ENCODE measurements at regions not wholly inside any gene's neighbourhood (a gene's known extent, or its start where the extent isn't known, plus 50 kb on each side); places are given as distances from the start of the nearest gene placed in this dataset.

DNA sequence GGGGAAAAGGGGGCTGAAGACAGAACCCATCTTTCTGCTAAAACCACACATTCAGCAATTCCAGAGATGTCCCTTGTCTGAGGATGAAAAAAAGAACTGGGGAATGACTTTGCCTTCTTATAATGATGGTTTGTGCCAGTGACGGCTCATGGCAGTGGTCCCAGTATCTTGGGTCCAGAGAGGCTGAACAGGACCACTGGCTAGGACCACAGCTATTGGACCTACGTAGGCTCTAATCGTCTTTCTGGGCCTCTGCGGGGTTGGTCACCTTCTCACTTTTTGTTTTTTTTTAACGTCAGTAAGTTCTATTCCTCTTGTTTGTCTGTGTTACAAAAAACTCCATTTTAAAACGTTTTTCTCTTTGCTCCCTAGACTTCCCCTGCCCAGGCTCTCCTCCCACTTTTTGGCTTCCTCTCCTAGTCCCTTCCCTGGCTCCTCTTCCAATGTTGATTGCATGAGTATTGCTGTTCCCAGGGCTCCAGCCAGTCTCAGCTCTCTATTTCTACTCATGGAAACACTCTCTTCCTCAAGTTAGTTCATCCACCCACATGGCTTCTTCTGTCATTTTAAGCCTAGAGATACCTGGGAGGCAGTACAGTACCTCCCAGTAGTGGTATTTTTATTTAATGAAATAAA lies 52.6 kb upstream of the STX18 start:
- DNase-seq, result no peak

DNA sequence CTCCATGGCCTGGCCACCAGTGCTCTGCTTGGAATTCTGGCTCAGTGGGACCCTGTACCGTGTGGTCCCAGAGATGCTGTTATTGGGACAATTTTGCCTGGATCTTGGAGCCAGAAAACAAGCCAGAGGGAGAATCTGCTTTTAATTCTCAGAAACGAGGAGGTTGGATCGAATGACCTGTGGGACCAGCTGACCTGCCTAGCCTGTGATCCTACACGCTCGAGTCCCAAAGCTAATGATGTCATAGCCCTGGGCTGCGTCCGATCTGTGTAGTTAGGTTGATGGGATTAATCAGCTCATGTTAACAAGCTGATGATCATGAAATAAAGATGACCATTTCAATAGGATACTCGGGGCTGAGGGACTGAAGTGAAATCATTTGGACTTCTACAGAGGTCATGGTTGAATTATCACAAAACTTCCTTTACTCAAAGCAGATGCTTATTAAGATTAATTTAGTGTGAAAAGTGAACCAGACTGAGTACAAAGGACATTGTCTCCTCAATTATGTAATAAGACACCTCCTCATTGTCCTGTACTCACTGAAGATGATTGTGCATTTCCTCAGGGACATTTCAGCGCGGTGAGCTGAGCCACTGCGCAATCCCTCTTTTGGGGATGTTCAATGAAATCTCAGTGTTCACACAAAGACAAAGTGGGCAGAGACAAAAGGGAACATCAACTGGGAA lies 51.9 kb upstream of the STX18 start:
- no peak for DNase-seq

DNA sequence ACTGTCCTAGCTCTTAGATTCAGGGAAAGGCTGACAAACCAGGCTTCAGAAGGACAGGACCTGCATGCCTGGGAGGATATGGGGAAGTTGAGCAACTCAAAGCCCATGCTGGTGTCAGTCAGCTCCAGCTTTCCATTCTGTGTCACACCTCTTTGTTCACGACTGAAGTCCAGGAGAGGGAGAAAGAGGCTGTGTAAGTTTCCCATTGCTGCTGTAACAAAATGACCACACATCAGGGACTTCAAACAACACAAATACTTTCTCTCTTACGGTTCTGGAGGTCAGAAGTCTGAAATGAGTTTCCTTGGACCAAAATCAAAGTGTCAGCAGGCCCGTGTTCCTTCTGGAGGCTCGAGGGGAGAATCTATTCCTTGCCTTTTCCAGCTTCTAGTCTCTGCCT lies 50.6 kb upstream of the STX18 start:
- no peak for DNase-seq

Data from NCI-H82 (cell line).